ENCODE measurements at regions not wholly inside any gene's neighbourhood (a gene's known extent, or its start where the extent isn't known, plus 50 kb on each side); places are given as distances from the start of the nearest gene placed in this dataset.

GRCh38 chr7:25678215-25678614, 449.9 kb upstream of the NPVF start:
- TF ChIP-seq POLR2AphosphoS5 (IDR thresholded peaks at IDR 0.05; ENCODE audit: low read depth): no peak
- no peak for TF ChIP-seq REST (IDR thresholded peaks at IDR 0.05; ENCODE audit: insufficient replicate concordance, low read depth)
- no peak for TF ChIP-seq GABPA (IDR thresholded peaks at IDR 0.05; ENCODE audit: low read depth)
- TF ChIP-seq SPI1 (IDR thresholded peaks at IDR 0.05; ENCODE audit: borderline replicate concordance, low read depth): no peak
- no peak for TF ChIP-seq CTCF (IDR thresholded peaks at IDR 0.05; ENCODE audit: insufficient read depth, low read length)
- Histone ChIP-seq H3K4me3 (replicated peaks; ENCODE audit: insufficient read depth, low read length) (no peak overlapping the region), H3K27me3 (ENCODE audit: insufficient read depth, poor library complexity, severe bottlenecking) (no peaks in the 10 kb centered on the region), H3K27ac (replicated peaks) (no peak overlapping the region)
- DNase-seq (ENCODE audit: low read depth in 1 of 2, low spot score in 1 of 2): no peak

- Histone ChIP-seq H3K27ac (replicated peaks) (no peak overlapping the region), H3K27me3 (ENCODE audit: insufficient read depth, poor library complexity, severe bottlenecking) (no peaks in the 10 kb centered on the region), H3K4me3 (replicated peaks; ENCODE audit: insufficient read depth, low read length) (no peak overlapping the region)
- no peak for DNase-seq (ENCODE audit: low read depth in 1 of 2, low spot score in 1 of 2)
- TF ChIP-seq REST (IDR thresholded peaks at IDR 0.05; ENCODE audit: insufficient replicate concordance, low read depth): no peak
- TF ChIP-seq SPI1 (IDR thresholded peaks at IDR 0.05; ENCODE audit: borderline replicate concordance, low read depth): no peak
- no peak for TF ChIP-seq CTCF (IDR thresholded peaks at IDR 0.05; ENCODE audit: insufficient read depth, low read length)
- no peak for TF ChIP-seq GABPA (IDR thresholded peaks at IDR 0.05; ENCODE audit: low read depth)
- TF ChIP-seq POLR2AphosphoS5 (IDR thresholded peaks at IDR 0.05; ENCODE audit: low read depth): no peak
Measured at GRCh38 chr7:25680636-25681035, 452.4 kb upstream of the NPVF start.

GRCh38 chr7:25684360-25684759, 456.1 kb upstream of the NPVF start:
- no peak for DNase-seq (ENCODE audit: low read depth in 1 of 2, low spot score in 1 of 2)
- TF ChIP-seq CTCF (IDR thresholded peaks at IDR 0.05; ENCODE audit: insufficient read depth, low read length): no peak
- no peak for TF ChIP-seq GABPA (IDR thresholded peaks at IDR 0.05; ENCODE audit: low read depth)
- no peak for TF ChIP-seq SPI1 (IDR thresholded peaks at IDR 0.05; ENCODE audit: borderline replicate concordance, low read depth)
- TF ChIP-seq POLR2AphosphoS5 (IDR thresholded peaks at IDR 0.05; ENCODE audit: low read depth): no peak
- no peak for TF ChIP-seq REST (IDR thresholded peaks at IDR 0.05; ENCODE audit: insufficient replicate concordance, low read depth)
- Histone ChIP-seq H3K4me3 (replicated peaks; ENCODE audit: insufficient read depth, low read length) (no peak overlapping the region), H3K27me3 (ENCODE audit: insufficient read depth, poor library complexity, severe bottlenecking) (no peaks in the 10 kb centered on the region), H3K27ac (replicated peaks) (no peak overlapping the region)

Measured in HL-60 (cell line).